CD14-positive monocyte (primary cell): ENCODE measurements at regions not wholly inside any gene's neighbourhood (a gene's known extent, or its start where the extent isn't known, plus 50 kb on each side); places are given as distances from the start of the nearest gene placed in this dataset.

Experiments used
- DNase-seq, 3 donors: peaks; one replicate each; pipeline ENCODE4 v3.0.0-alpha.2; 2011 to 2022
- H2AFZ ChIP-seq: 2 replicates; pipeline ENCODE4 v1.6.0; 2012; ENCODE audit warnings: mild to moderate bottlenecking, low read depth, low read length, inconsistent platforms; ENCODE audit not compliant: insufficient read depth, poor library complexity, severe bottlenecking
- H3K27ac ChIP-seq, 2 donors: 1 replicate in 1 of 2; 2 replicates in 1 of 2; pipeline ENCODE4 v1.5.1; 2012 to 2013; ENCODE audit warnings: low read length in 2 of 2, control low read depth in 1 of 2, inconsistent platforms in 1 of 2, low read depth in 1 of 2, mild to moderate bottlenecking in 1 of 2
- H3K27me3 ChIP-seq, 2 donors: one replicate each; pipeline versions ENCODE4 v1.6.0 to v1.6.1; 2011 to 2013; ENCODE audit warnings: low read length in 2 of 2; ENCODE audit not compliant: control insufficient read depth in 2 of 2, insufficient read depth in 2 of 2
- H3K36me3 ChIP-seq, 2 donors: replicated peaks in 1 of 2; 1 replicate in 1 of 2; 2 replicates in 1 of 2; pipeline versions ENCODE4 v1.5.1 to v1.6.1; 2012 to 2013; ENCODE audit warnings: low read length in 2 of 2, control low read depth in 1 of 2, inconsistent platforms in 1 of 2, mild to moderate bottlenecking in 1 of 2; ENCODE audit not compliant: insufficient read depth in 2 of 2, control insufficient read depth in 1 of 2
- H3K4me1 ChIP-seq, 2 donors: 1 replicate in 1 of 2; 2 replicates in 1 of 2; pipeline versions ENCODE4 v1.5.1 to v1.6.1; 2012 to 2013; ENCODE audit warnings: low read length in 2 of 2, control low read depth in 1 of 2, inconsistent platforms in 1 of 2, mild to moderate bottlenecking in 1 of 2, moderate library complexity in 1 of 2; ENCODE audit not compliant: insufficient read depth in 2 of 2, control insufficient read depth in 1 of 2
- H3K4me2 ChIP-seq: replicated peaks from 2 replicates; pipeline ENCODE3; 2012; ENCODE audit warnings: low read length, moderate library complexity, mild to moderate bottlenecking; ENCODE audit not compliant: poor library complexity, severe bottlenecking; ENCODE audit errors: extremely low read depth
- H3K4me3 ChIP-seq, 3 experiments: fragments of 200-600 bp in 1 of 3; sonication (generic) in 1 of 3; replicated peaks in 1 of 3; 1 replicate in 2 of 3; 2 replicates in 1 of 3; pipeline ENCODE4 v1.5.1; 2011 to 2013; ENCODE audit warnings: low read length in 3 of 3, mild to moderate bottlenecking in 3 of 3, control low read depth in 2 of 3, low read depth in 2 of 3, inconsistent platforms in 1 of 3, moderate library complexity in 1 of 3
- H3K79me2 ChIP-seq: 2 replicates; pipeline ENCODE4 v1.6.0; 2012; ENCODE audit warnings: mild to moderate bottlenecking, control low read depth, inconsistent platforms, low read length, moderate library complexity; ENCODE audit not compliant: insufficient read depth
- H3K9ac ChIP-seq: 2 replicates; pipeline ENCODE4 v1.6.0; 2017; ENCODE audit warnings: low read length, mild to moderate bottlenecking; ENCODE audit not compliant: insufficient read depth, poor library complexity, severe bottlenecking
- H3K9me3 ChIP-seq, 2 donors: replicated peaks in 1 of 2; 1 replicate in 1 of 2; 2 replicates in 1 of 2; pipeline versions ENCODE4 v1.5.1 to v1.6.1; 2012 to 2013; ENCODE audit warnings: low read length in 2 of 2, control low read depth in 1 of 2; ENCODE audit not compliant: control insufficient read depth in 1 of 2, insufficient read depth in 1 of 2
- H4K20me1 ChIP-seq: 2 replicates; pipeline ENCODE4 v1.6.0; 2012; ENCODE audit warnings: mild to moderate bottlenecking, low read length, control low read depth, moderate library complexity; ENCODE audit not compliant: insufficient read depth
- H3K27ac Mint-ChIP-seq, 7 donors: one replicate each; pipeline ENCODE4 v1.8.0; 2020; ENCODE audit warnings: mild to moderate bottlenecking in 7 of 7, mixed read lengths in 7 of 7, moderate library complexity in 6 of 7, inconsistent platforms in 2 of 7
- H3K27me3 Mint-ChIP-seq, 3 donors: one replicate each; pipeline ENCODE4 v1.8.0; 2021 to 2022; ENCODE audit warnings: low read depth in 3 of 3, mild to moderate bottlenecking in 3 of 3, mixed read lengths in 3 of 3, moderate library complexity in 3 of 3, inconsistent platforms in 1 of 3
- H3K36me3 Mint-ChIP-seq, 2 donors: one replicate each; pipeline ENCODE4 v1.8.0; 2020; ENCODE audit warnings: mixed read lengths in 2 of 2, inconsistent platforms in 1 of 2, mild to moderate bottlenecking in 1 of 2
- H3K4me1 Mint-ChIP-seq: one replicate; pipeline ENCODE4 v1.8.0; 2020; ENCODE audit warnings: mild to moderate bottlenecking, mixed read lengths
- H3K4me3 Mint-ChIP-seq, 2 donors: one replicate each; pipeline ENCODE4 v1.8.0; 2020; ENCODE audit warnings: mild to moderate bottlenecking in 2 of 2, mixed read lengths in 2 of 2, moderate library complexity in 1 of 2
- H3K9me3 Mint-ChIP-seq, 7 donors: one replicate each; pipeline ENCODE4 v1.8.0; 2020 to 2022; ENCODE audit warnings: mixed read lengths in 7 of 7, mild to moderate bottlenecking in 6 of 7, moderate library complexity in 6 of 7, inconsistent platforms in 2 of 7
- CTCF ChIP-seq: fragments of 200-600 bp; IDR thresholded peaks from one replicate; pipeline ENCODE4 v1.8.0; 2022; ENCODE audit warnings: antibody characterized with exemption, mild to moderate bottlenecking
- WGBS: methylation state at CpG from one replicate; pipeline ENCODE4 v1.1.5; 2013; ENCODE audit warnings: missing lambda C conversion rate; ENCODE audit not compliant: insufficient coverage; 5-methylcytosine and 5-hydroxymethylcytosine counted together
- intact Hi-C, 2 donors: fragments of 100-400 bp; cut with micrococcal nuclease; formaldehyde crosslinking; loops; one replicate each; pipeline versions ENCODE4 v1.15.0 to v1.15.1; 2023

- H3K27me3 ChIP-seq, result no peaks in the 10 kb centered on the region
- no peak for TF ChIP-seq CTCF
- intact Hi-C loops, result no loop called here
- no peak overlapping the region for H3K27ac ChIP-seq
- H3K4me1 ChIP-seq, result no peaks in the 10 kb centered on the region
- Mint-ChIP-seq H3K4me1 (no peaks in the 10 kb centered on the region), H3K27me3 (no peaks in the 10 kb centered on the region), H3K9me3 (peaks cover 0 to 8% (median 2%) of the 10 kb centered on the region in 7 donors), H3K4me3 (no peak overlapping the region), H3K36me3 (no peaks in the 10 kb centered on the region), H3K27ac (no peak overlapping the region)
- H3K9ac ChIP-seq, result no peak overlapping the region
- no CpG with 5 or more reads among the region's 4 CpGs for WGBS
- H3K4me3 ChIP-seq, result no peak overlapping the region
- H3K9me3 ChIP-seq, result peaks cover 0 to 6% of the 10 kb centered on the region in 2 donors
- H2AFZ ChIP-seq, result no peak overlapping the region
- H3K36me3 ChIP-seq, result no peaks in the 10 kb centered on the region
- H4K20me1 ChIP-seq, result no peaks in the 10 kb centered on the region
- no peak overlapping the region for H3K4me2 ChIP-seq
- no peaks in the 10 kb centered on the region for H3K79me2 ChIP-seq
- no peak for DNase-seq
Observed at GRCh38 chr6:23494367-23494766, 631.6 kb upstream of the NRSN1 start.

GRCh38 chr6:23498013-23498412, 628.0 kb upstream of the NRSN1 start:
- H3K36me3 Mint-ChIP-seq, result no peaks in the 10 kb centered on the region
- Histone ChIP-seq H3K27me3 (no peaks in the 10 kb centered on the region), H4K20me1 (no peaks in the 10 kb centered on the region), H2AFZ (no peak overlapping the region), H3K4me2 (no peak overlapping the region), H3K9me3 (peaks cover 0 to 6% of the 10 kb centered on the region in 2 donors), H3K27ac (no peak overlapping the region), H3K4me3 (no peak overlapping the region), H3K79me2 (no peaks in the 10 kb centered on the region), H3K36me3 (no peaks in the 10 kb centered on the region), H3K9ac (no peak overlapping the region), H3K4me1 (no peaks in the 10 kb centered on the region)
- intact Hi-C loops, result no loop called here
- 36% methylated on average over 2 of the region's 4 CpGs for WGBS
- no peaks in the 10 kb centered on the region for H3K4me1 Mint-ChIP-seq
- H3K27ac Mint-ChIP-seq, result no peak overlapping the region
- no peak for TF ChIP-seq CTCF
- peaks cover 0 to 9% (median 2%) of the 10 kb centered on the region in 7 donors for H3K9me3 Mint-ChIP-seq
- H3K4me3 Mint-ChIP-seq, result no peak overlapping the region
- DNase-seq, result no peak
- no peaks in the 10 kb centered on the region for H3K27me3 Mint-ChIP-seq
